Left ventricle myocardium superior (tissue), 1 donor: ENCODE measurements at regions not wholly inside any gene's neighbourhood (a gene's known extent, or its start where the extent isn't known, plus 50 kb on each side); places are given as distances from the start of the nearest gene placed in this dataset.
"Not testable (repeated sequence)": the region's sequence is repeated elsewhere in the genome, so short reads cannot be mapped to it uniquely, and the experiment has no call there.

Experiments
- ATAC-seq: fragments of 200-7000 bp; cut with Tn5 transposase; one replicate; pipeline ENCODE4 v1.9.1; 2020; ENCODE audit warnings: mild to moderate bottlenecking, moderate library complexity
- DNase-seq: peaks from one replicate; pipeline ENCODE4 v3.0.0-alpha.2; 2020
- intact Hi-C: fragments of 100-400 bp; cut with micrococcal nuclease; formaldehyde crosslinking; loops from one replicate; pipeline ENCODE4 v1.11.0; 2022
- donor health status: DM: no; HTN: yes; CAD: no; lungs with severe emphysema.

GRCh38 chr17:16871446-16872190 is 100.3 kb downstream of the TNFRSF13B start:
- DNase-seq, intact Hi-C loops: not testable (repeated sequence)

DNA sequence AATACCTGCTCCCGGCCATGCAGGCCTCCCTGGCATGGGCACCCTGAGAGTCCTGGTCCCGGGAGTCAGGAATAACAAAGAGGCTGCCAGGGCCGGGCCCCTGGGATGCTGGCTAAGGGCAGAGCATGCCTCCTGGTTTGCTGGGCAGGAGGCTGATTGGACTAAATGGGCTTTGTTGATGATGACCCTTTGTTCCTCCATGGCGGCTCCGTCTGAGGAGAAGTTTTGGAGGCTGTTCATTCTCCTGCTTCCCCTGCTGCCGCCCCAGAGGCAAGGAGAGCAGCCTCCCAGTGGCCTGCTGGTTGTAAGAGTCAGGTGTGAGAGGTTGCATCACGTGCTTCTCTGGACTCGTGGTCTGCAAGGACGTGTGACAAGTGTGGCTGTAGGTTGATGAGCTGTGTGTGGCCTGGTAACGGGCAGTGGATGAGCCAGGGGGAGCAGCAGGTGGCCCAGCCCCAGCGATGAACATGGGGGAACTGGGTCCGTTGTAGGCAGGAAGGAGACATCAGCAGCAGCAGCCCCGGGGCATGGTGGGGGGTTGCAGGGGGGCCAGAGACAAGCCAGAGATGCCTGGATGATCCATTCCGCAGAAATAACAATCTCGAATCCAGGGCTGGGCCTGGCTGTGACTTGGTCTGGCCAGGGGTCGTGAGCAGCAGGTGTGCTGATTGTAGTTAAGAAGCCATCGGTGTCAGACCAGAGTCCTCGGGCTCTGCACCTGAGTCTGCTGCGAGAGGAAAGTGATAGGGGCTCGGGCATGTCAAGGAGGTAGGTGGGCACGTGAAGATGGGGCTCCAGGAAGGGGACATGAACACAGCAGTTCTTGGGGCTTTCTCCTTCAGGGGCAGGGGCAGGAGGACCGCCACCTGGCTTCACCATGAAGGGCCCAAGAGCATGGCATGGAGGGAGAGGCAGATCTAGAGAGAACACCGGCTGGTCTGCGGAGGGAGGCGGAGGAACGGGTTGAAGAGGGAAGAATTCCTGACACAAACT is 101.4 kb downstream of the TNFRSF13B start:
- DNase-seq (no peak), ATAC-seq (no peak)
- intact Hi-C loops: no loop called here

More at GRCh38 chr17:16871446-16872190, 100.3 kb downstream of the TNFRSF13B start:
- ATAC-seq: not testable (repeated sequence)

DNA sequence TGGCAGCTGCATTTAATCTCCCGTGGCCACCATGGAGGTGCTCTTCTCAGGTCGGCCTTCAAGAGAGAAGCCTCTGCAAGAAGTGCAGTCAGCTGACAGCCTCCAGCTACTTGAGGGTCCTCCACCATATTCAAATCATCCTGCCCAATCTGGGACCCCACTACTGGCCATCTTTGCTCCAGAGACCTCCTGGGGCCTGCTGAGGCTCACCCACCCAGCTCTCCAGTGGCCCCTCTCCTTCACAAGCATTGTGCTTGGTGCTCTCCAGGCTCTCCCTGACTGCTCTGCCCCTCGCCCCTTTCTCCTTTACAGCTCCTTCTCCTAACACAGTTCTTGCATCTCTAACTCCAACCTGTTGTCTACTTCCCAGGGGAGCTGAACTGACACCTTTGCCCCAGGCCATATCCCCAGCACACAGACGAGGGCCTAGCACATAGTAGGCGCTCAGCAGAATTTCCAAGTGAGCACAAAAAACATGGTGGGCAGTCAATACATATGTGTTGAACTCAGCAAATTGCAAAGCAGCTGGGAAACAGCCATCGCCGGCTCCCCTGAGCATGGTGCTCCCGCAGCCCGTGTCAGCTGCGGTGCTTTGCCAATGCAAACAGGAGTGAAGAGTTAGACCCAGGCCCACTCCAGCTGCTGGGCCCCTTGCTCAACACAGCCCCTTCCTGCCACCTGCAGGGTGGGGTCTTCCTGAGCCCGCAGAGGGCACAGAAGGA is 102.2 kb downstream of the TNFRSF13B start:
- intact Hi-C loops, DNase-seq, ATAC-seq: not testable (repeated sequence)

DNA sequence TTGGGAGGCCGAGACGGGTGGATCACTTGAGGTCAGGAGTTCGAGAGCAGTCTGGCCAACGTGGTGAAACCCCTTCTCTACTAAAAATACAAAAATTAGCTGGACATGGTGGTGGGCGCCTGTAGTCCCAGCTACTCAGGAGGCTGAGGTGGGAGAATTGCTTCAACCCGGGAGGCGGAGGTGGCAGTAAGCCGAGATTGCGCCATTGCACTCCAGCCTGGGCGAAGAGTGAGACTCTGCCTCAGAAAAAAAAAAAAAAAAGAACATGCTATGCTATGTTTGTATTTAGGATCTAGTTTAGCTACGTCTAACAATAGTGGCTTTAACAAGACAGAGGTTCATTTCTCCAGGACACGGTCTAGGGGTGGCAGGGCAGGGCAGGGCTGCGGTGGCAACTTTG is 103.3 kb downstream of the TNFRSF13B start:
- ATAC-seq, intact Hi-C loops, DNase-seq: not testable (repeated sequence)

DNA sequence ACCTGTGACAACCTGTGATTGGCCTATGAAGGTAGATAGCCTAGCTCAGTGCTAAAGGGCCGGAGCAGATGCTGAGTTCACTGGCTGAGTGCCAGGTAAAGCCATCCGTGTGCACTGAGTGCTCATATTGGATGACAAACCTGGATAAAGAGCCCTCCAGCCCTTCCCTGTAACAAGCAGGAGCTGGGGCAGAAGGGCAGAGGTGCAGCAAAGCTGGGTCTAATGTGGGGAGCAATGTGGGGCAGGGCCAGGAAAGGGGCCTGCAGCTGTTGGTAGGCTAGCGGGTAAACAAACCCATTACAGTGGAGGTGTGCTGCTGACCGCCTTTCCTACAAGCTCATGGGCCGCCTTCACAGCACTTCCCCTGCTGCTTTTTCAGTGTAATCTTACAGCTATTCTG is 104.4 kb downstream of the TNFRSF13B start:
- DNase-seq, intact Hi-C loops: not testable (repeated sequence)

GRCh38 chr17:16866841-16867240 is 105.1 kb downstream of the TNFRSF13B start:
- ATAC-seq, DNase-seq, intact Hi-C loops: not testable (repeated sequence)

More for the DNA sequence above, 104.4 kb downstream of the TNFRSF13B start:
- not testable (repeated sequence) for ATAC-seq

DNA sequence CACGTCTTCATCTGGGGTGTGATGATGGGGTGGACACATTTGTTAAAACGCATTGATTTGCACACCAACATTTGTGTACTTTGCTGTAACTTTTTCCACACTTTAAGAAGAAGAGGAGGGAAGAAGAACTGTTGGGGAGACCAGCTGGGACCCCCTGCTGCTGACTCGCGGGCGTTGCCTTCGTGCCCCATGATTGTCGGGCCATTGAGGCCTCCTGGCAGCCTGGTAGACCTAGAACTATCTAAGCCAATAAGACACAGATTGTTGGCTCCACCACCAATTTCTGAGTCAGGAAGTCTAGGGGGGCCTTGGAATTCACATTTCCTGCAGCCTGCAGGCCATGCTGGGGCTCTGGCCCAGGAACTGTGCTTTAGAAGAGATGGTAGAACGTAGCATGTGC is 105.5 kb downstream of the TNFRSF13B start:
- DNase-seq (no peak), ATAC-seq (no peak)

DNA sequence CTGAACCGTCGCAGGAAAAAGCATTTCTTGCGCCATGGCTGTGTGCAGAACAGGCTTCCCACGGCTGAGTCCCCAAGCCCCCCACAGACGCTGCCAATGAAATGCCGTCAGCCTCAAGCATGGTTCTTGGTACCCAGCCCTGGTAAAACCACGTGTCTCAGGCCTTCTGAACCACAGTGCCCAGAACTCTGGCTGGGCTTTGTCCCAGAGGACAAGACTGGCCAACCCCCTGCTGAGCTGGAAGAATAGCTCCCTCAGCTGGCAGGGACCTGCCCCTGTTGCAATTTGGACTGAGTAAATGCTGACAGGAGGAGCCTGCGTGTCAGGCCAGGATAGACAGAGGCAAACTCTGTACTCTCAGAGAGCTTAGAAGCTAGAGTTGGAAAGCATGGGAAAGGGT is 106.2 kb downstream of the TNFRSF13B start:
- DNase-seq, intact Hi-C loops: not testable (repeated sequence)
- peak; percentile 95 for ATAC-seq

More for the DNA sequence above, 105.5 kb downstream of the TNFRSF13B start:
- intact Hi-C loops: no loop called here

DNA sequence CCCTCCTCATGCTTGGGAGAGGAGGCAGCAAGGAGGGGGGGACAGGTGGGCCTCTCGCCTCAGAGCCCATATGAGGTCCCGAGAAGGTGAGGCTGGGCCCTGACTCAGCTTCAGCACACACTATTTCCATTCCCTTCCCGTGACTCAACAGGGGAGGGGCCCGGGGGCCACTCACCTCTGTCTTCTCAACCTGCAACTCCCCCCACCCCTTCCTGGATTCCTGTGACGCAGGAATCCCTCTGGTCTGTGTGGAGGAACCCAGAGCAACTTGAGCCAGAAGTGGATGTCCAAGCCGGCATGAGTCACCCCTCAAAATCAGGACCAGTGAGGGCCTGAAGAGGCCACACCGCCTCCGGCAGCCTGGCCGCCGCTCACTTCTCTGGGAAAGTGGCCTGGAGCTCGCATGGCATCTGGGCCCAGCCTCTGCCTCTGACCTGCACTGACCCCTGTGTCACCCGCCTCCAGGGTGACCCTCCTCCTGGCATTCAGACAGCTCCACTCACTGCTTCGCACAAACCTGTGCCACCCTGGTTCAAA is 106.8 kb downstream of the TNFRSF13B start:
- intact Hi-C loops, DNase-seq: not testable (repeated sequence)
- ATAC-seq: peak; percentile 57

DNA sequence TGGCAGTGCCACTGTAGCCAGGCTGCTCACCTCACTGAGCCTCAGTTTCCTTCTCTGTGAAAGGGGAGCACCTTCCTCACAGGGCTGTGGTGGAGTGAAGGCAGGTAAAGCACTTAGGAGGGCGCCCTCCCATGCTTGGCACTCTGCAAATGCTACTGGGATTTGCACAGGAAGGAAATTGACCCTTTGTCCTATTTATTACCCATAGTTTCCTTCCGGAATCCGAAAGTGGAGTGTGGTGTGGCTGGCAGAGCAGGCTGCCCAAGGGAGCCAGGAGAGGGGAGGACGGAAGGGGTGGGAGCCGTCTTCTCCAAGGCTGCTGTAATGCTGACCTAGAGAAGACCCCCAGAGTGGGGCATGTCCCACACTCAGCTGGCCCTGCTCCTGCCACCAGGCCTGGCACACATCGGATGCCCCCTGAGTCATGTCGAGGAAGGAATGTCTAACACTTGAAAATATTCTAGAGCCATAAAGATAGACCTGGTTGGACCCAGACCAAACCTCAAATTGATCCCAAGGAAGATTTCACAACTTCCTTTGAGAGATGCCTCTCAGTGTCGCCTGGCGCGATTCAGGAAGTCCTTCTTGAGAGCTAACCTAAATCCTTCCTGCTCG is 107.3 kb downstream of the TNFRSF13B start:
- DNase-seq, intact Hi-C loops: not testable (repeated sequence)
- peak; percentile 7 for ATAC-seq

DNA sequence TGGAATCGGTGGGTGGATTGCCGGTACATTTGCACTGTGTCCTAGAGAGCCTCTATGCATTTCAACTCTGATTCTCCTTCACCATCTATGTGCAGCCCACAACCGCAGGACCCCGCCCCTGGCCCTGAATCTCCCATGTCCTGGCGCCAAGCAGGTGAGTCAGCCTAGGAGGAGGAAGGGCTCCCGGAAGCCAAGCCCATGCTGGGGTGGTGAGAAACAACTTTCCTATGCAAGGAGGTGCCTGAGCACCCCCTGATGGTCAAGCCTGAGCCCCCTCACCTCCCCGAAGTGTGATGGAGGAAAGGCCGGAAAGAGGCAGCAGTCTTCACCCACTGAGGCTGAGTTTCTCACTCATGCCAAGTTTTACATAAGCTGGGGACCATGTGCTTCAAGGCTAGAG is 110.8 kb downstream of the TNFRSF13B start:
- ATAC-seq, intact Hi-C loops, DNase-seq: not testable (repeated sequence)

DNA sequence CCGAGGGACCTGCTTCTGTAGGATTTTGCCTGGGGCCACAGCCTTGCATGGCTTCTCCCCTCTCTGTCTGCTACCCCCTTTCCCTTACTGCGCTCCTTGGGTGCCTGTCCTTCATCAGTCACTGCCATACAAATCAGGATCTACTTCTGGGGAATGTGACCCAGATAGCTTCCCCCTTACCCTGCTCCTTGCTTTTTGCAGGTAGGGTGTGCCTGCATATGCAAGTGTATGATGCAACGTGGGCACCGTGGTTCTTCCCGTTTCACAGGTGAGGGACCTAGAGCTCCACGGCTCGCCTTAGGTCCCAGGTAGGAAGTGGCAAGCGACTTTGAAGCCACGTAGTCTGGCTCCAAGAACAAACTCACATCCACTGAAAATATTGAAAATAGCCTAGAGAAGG is 111.5 kb downstream of the TNFRSF13B start:
- intact Hi-C loops, DNase-seq, ATAC-seq: not testable (repeated sequence)

DNA sequence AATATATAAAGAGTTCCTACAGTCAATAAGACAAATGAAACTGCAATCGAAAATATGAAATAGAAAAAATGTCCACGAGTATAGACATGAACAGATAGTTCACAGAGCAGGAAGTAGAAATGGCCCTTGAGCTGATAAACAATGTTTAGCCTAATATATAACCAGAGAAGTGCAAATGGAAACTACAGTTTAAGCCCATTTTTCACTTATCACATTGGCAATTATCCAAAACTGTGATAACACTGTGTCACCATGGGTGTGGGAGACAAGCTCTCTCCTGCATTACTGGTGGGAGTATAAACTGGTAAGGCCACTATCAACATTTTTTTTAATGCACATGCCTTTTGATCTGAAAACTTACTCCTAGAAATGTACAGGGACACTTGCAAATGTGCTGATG is 112.4 kb downstream of the TNFRSF13B start:
- intact Hi-C loops, DNase-seq, ATAC-seq: not testable (repeated sequence)

DNA sequence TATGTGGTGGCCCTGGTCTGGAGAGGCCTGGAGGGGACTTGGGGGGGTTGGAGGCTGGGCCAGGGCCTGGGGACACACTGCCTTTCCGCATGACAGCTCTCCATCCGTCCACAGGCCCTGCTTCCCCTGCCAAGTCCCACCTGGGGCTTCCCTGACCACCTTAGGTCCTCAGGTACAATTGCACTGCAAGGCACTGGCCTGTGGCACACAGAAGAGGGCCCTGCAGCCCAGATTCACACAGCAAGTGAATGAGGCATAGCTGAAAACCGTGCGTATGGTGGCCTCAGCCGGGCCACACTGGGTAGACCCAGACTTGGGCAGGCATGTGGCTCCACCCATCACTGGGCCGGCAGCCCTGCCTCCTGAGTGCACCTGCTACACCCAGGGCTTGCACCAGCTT is 114.2 kb downstream of the TNFRSF13B start:
- DNase-seq, intact Hi-C loops, ATAC-seq: not testable (repeated sequence)

DNA sequence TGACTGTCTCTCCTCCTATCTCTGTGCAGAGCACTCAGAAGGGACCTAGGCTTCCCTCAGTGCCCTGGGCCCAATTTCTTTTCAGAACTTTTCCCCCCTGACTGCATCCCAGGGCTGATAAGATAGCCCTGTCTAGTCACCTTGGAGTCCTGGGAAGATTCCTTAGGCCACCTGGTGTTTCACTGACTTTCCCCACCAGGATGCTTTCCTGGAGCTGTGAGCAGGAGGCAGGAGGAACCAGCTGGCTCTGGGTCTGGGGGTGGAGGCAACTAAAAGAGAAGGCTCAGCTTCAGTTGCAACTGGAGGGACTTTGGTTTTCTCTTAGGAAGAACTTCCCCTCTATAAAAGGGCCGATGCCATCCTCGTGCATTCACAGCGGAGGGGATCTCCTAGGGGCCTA is 115.1 kb downstream of the TNFRSF13B start:
- ATAC-seq: not testable (repeated sequence)

GRCh38 chr17:16856171-16856570 is 115.7 kb downstream of the TNFRSF13B start:
- intact Hi-C loops, ATAC-seq, DNase-seq: not testable (repeated sequence)

More for the DNA sequence above, 115.1 kb downstream of the TNFRSF13B start:
- DNase-seq, intact Hi-C loops: not testable (repeated sequence)

DNA sequence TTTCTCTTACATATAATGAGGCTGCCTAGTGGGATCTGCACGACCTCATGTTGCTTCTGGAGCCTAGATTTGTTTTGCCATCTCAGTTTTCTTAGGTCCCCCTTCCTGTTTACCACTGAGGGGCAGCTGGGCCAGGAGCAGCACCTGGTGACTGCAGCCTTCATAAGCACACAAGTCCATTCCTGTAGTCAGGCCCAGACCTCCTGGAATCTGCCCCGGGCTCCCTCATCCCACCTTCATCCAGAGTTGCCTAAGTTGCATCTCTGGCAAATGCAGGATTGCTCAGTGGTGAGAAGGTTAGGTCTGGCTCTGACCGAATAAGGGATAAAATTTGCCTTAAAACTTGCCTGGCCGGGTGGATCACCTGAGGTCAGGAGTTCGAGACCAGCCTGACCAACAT is 117.3 kb downstream of the TNFRSF13B start:
- intact Hi-C loops, ATAC-seq, DNase-seq: not testable (repeated sequence)

GRCh38 chr17:16853661-16854320 is 118.1 kb downstream of the TNFRSF13B start:
- DNase-seq: no peak
- no peak for ATAC-seq
- intact Hi-C loops: no loop called here
